Astrocyte (in vitro differentiated cells and primary cell): ENCODE measurements at regions not wholly inside any gene's neighbourhood (a gene's known extent, or its start where the extent isn't known, plus 50 kb on each side); places are given as distances from the start of the nearest gene placed in this dataset.

Source experiments
- EZH2 ChIP-seq: IDR thresholded peaks from 2 replicates; pipeline ENCODE4 v1.6.1; 2012; ENCODE audit warnings: mild to moderate bottlenecking, low read length, inconsistent platforms; ENCODE audit not compliant: insufficient read depth
- TF ChIP-seq, protein P1 (sequence below): IDR thresholded peaks from 2 replicates; pipeline ENCODE4 v1.5.1; 2011; ENCODE audit warnings: low read depth, mild to moderate bottlenecking, inconsistent platforms, low read length, moderate library complexity; ENCODE audit not compliant: insufficient read depth

DNA sequence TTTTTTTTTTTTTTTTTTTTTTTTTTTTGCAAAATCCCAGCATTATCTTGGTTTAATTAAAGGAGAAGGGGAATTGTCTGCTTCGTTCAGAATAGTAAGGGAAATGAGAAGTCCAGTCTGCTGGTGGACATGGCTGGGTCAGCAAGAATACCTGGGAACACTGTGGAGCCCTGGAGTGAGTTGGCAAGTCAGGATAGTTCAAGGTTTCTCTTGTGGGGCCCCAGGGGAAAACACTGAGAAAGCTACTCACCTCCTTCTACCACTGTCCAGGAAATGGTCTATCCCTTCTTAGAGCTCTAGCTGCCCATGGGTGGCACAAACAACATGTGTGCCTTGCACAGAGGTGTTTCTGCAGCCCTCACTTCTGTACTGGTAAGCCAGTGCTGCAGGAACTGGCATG is 169.1 kb upstream of the SIX2 start:
- TF ChIP-seq, protein P1, sequence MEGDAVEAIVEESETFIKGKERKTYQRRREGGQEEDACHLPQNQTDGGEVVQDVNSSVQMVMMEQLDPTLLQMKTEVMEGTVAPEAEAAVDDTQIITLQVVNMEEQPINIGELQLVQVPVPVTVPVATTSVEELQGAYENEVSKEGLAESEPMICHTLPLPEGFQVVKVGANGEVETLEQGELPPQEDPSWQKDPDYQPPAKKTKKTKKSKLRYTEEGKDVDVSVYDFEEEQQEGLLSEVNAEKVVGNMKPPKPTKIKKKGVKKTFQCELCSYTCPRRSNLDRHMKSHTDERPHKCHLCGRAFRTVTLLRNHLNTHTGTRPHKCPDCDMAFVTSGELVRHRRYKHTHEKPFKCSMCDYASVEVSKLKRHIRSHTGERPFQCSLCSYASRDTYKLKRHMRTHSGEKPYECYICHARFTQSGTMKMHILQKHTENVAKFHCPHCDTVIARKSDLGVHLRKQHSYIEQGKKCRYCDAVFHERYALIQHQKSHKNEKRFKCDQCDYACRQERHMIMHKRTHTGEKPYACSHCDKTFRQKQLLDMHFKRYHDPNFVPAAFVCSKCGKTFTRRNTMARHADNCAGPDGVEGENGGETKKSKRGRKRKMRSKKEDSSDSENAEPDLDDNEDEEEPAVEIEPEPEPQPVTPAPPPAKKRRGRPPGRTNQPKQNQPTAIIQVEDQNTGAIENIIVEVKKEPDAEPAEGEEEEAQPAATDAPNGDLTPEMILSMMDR = no peak
- no peak for TF ChIP-seq EZH2
